ENCODE measurements at regions not wholly inside any gene's neighbourhood (a gene's known extent, or its start where the extent isn't known, plus 50 kb on each side); places are given as distances from the start of the nearest gene placed in this dataset.

- no peak for ATAC-seq
- TF ChIP-seq TOX (CRISPR knock-in tag; IDR thresholded peaks at IDR 0.05; ENCODE audit: borderline replicate concordance) = no peak
- no peak for TF ChIP-seq ZNF565 (CRISPR knock-in tag; conservative IDR thresholded peaks at IDR 0.05; ENCODE audit: low read depth)
- TF ChIP-seq ZFP30 (CRISPR knock-in tag; IDR thresholded peaks at IDR 0.05) = no peak
- TF ChIP-seq CSDC2 (CRISPR knock-in tag; IDR thresholded peaks at IDR 0.05) = no peak
- no peak for TF ChIP-seq TCF4 (CRISPR knock-in tag; IDR thresholded peaks at IDR 0.05; ENCODE audit: borderline replicate concordance)
- TF ChIP-seq PPARA (CRISPR knock-in tag; IDR thresholded peaks at IDR 0.05; ENCODE audit: borderline replicate concordance) = no peak
- TF ChIP-seq TSHZ2 (CRISPR knock-in tag; IDR thresholded peaks at IDR 0.05) = no peak
- TF ChIP-seq POU6F1 (CRISPR knock-in tag; IDR thresholded peaks at IDR 0.05; ENCODE audit: borderline replicate concordance, low read depth) = no peak
- no peak for TF ChIP-seq ZNF8 (CRISPR knock-in tag; IDR thresholded peaks at IDR 0.05)
- TF ChIP-seq ZFP3 (CRISPR knock-in tag; IDR thresholded peaks at IDR 0.05) = no peak
- no peak for TF ChIP-seq ARNTL (CRISPR knock-in tag; IDR thresholded peaks at IDR 0.05; ENCODE audit: borderline replicate concordance, low read depth)
Measured at GRCh38 chr5:12985142-12985541, 959.3 kb downstream of the DNAH5 start.

- TF ChIP-seq SNAI2 (CRISPR knock-in tag; IDR thresholded peaks at IDR 0.05) = no peak
- no peak for TF ChIP-seq ISL1 (CRISPR knock-in tag; IDR thresholded peaks at IDR 0.05)
- no peak for ATAC-seq
Measured at GRCh38 chr5:12974856-12975255, 969.6 kb downstream of the DNAH5 start.

- TF ChIP-seq CSRNP3 (CRISPR knock-in tag; IDR thresholded peaks at IDR 0.05) (no peak), ZNF565 (CRISPR knock-in tag; conservative IDR thresholded peaks at IDR 0.05; ENCODE audit: low read depth) (no peak), PATZ1 (CRISPR knock-in tag; IDR thresholded peaks at IDR 0.05; ENCODE audit: borderline replicate concordance) (no peak), ZNF8 (CRISPR knock-in tag; IDR thresholded peaks at IDR 0.05) (no peak)
- ATAC-seq = no peak
Measured at GRCh38 chr5:12965804-12966203, 978.7 kb downstream of the DNAH5 start.

GRCh38 chr5:12959713-12960112, 984.8 kb downstream of the DNAH5 start:
- TF ChIP-seq ISL1 (CRISPR knock-in tag; IDR thresholded peaks at IDR 0.05) = no peak
- no peak for TF ChIP-seq ZNF70 (CRISPR knock-in tag; IDR thresholded peaks at IDR 0.05)
- TF ChIP-seq ZNF8 (CRISPR knock-in tag; IDR thresholded peaks at IDR 0.05) = no peak
- TF ChIP-seq BACH2 (CRISPR knock-in tag; IDR thresholded peaks at IDR 0.05; ENCODE audit: borderline replicate concordance) = no peak
- TF ChIP-seq PATZ1 (CRISPR knock-in tag; IDR thresholded peaks at IDR 0.05; ENCODE audit: borderline replicate concordance) = no peak
- TF ChIP-seq ZNF565 (CRISPR knock-in tag; conservative IDR thresholded peaks at IDR 0.05; ENCODE audit: low read depth) = no peak
- TF ChIP-seq ARNTL (CRISPR knock-in tag; IDR thresholded peaks at IDR 0.05; ENCODE audit: borderline replicate concordance, low read depth) = no peak
- ATAC-seq = no peak

Data from SK-N-SH treated with all-trans-retinoic acid at 6 μM for 48 hours (cell line).